Pancreas (tissue), 10 donors: ENCODE measurements at regions not wholly inside any gene's neighbourhood (a gene's known extent, or its start where the extent isn't known, plus 50 kb on each side); places are given as distances from the start of the nearest gene placed in this dataset.

ENCODE experiments used
- ATAC-seq, 4 donors: fragments of 200-7000 bp; cut with Tn5 transposase; one replicate each; pipeline versions ENCODE4 v1.8.0 to v1.9.1; 2020; ENCODE audit warnings: mild to moderate bottlenecking in 4 of 4, moderate library complexity in 4 of 4
- DNase-seq, 6 donors: peaks; one replicate each; pipeline ENCODE4 v3.0.0-alpha.2; 2020
- FAIRE-seq: peaks from 2 replicates; lab custom pipeline; 2012; peaks lifted over from hg19 to GRCh38; lab: Jason Lieb, UNC
- H3K27ac ChIP-seq, 4 donors: fragments of 200-600 bp; sonication (generic); 1 replicate in 3 of 4; 2 replicates in 1 of 4; pipeline versions ENCODE4 v1.5.0 to v1.8.0; 2020
- H3K27me3 ChIP-seq, 4 donors: fragments of 200-600 bp; one replicate each; pipeline ENCODE4 v1.8.0; 2021
- H3K36me3 ChIP-seq, 3 donors: fragments of 200-600 bp; sonication (generic) in 1 of 3; one replicate each; pipeline versions ENCODE4 v1.5.0 to v1.8.0; 2020 to 2021
- H3K4me1 ChIP-seq, 3 donors: fragments of 200-600 bp; one replicate each; pipeline ENCODE4 v1.8.0; 2021
- H3K4me3 ChIP-seq, 4 donors: fragments of 200-600 bp; sonication (generic) in 2 of 4; one replicate each; pipeline versions ENCODE4 v1.5.0 to v1.8.0; 2020 to 2021
- H3K9me3 ChIP-seq, 4 donors: fragments of 200-600 bp; one replicate each; pipeline ENCODE4 v1.8.0; 2021
- CTCF ChIP-seq, 4 donors: fragments of 200-600 bp; sonication (generic) in 3 of 4; IDR thresholded peaks; one replicate each; pipeline versions ENCODE4 v1.5.0 to v1.8.0; 2021; ENCODE audit warnings: antibody characterized with exemption in 4 of 4
- WGBS, 2 donors: extraction: QIAGEN DNeasy Blood & Tissue Kit; methylation state at CpG; one replicate each; pipeline ENCODE4 v1.1.7; 2013; 5-methylcytosine and 5-hydroxymethylcytosine counted together
- intact Hi-C, 3 donors: fragments of 100-400 bp; cut with DNase I; formaldehyde crosslinking; loops; one replicate each; pipeline versions ENCODE4 v1.11.1 to v1.14.2; 2022
- donor health status: healthy with polysubstance abuse.
- donor health status: DM: no; HTN: no; CAD: no; lungs with moderate emphysema.
- donor health status: DM: no; HTN: no; CAD: no.
- donor health status: control.
- donor health status: control.
- donor health status: Bipolar disorder and iron deficiency.
- donor health status: DM: yes; HTN: yes; CAD: no.
- donor health status: DM: no; HTN: no; CAD: no.
- donor health status: DM: no; HTN: no; CAD: no.
- donor health status: DM: yes; HTN: yes; CAD: no.

DNA sequence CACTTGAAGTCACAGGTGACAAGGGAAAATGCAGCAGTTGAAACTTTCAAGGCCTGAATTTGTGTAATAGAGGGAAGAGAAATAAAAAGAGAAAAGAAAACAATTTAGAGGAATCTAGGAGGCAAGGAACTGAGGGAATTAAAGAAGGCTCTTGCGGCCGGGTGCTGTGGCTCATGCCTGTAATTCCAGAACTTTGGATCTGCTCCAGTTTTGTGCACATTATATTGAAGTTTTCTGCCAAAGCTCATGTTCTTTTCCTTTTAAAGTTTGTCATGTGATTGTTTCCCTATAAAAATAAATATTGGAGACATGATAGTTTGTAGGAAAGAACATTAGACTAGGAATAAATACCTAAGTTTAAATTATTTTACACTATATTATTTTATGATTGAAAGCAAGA, 433.9 kb upstream of the CPEB2 start:
- no peaks in the 10 kb centered on the region for H3K9me3 ChIP-seq
- no peaks in the 10 kb centered on the region for H3K4me1 ChIP-seq
- intact Hi-C loops = no loop called here
- 65% methylated on average over 2 of the region's 2 CpGs for WGBS, 2 donors
- ATAC-seq (no peak), FAIRE-seq (no peak), DNase-seq (no peak)
- no peaks in the 10 kb centered on the region for H3K27me3 ChIP-seq
- no peak overlapping the region for H3K27ac ChIP-seq
- no peak for TF ChIP-seq CTCF (IDR thresholded peaks at IDR 0.05)
- no peak overlapping the region for H3K4me3 ChIP-seq
- H3K36me3 ChIP-seq = no peaks in the 10 kb centered on the region

DNA sequence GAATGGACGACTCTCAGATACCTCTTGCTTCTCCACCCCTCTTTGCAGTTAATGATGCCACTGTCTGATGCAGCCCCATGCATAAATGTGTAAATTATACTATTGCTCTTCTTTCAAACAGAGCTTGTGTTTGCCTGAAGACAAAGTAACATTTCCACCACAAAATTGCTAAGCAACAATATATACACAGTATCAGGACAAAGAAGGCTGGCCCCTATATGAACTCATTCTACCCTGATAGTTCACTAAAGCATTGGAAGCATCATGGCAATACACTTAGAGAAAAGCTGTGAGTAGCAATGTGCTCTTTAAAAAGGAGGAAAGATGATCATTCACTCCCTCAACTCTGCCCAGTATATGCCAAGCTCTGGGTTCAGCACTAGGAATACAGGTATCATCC, 427.0 kb upstream of the CPEB2 start:
- DNase-seq (no peak), ATAC-seq (no peak), FAIRE-seq (no peak)
- H3K27ac ChIP-seq = no peak overlapping the region
- no peaks in the 10 kb centered on the region for H3K4me1 ChIP-seq
- TF ChIP-seq CTCF (IDR thresholded peaks at IDR 0.05) = no peak
- no peaks in the 10 kb centered on the region for H3K27me3 ChIP-seq
- H3K4me3 ChIP-seq = no peak overlapping the region
- intact Hi-C loops = no loop called here
- H3K9me3 ChIP-seq = no peaks in the 10 kb centered on the region
- no peaks in the 10 kb centered on the region for H3K36me3 ChIP-seq
- WGBS, 2 donors = 62 to 88% methylated on average over 1 of the region's 1 CpG

DNA sequence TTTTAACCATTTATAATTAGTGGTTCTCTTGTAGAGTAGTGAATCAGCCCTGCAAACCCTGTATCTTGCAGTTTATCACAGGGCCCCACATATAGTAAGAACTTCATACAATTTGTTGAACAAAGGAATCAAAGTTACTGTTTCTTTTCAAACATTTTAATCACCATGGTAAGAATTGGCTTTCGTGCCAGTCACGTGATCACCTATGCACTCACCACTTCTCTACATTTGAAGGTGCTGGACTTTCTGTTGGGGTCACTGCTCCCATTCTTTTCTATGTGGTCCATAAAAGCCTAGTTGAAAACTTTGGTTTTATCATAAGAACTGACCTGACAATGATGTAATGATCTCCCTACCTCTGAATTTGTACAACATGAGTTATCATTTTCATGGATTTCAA, 426.4 kb upstream of the CPEB2 start:
- ATAC-seq (no peak), DNase-seq (no peak), FAIRE-seq (no peak)
- Histone ChIP-seq H3K36me3 (no peaks in the 10 kb centered on the region), H3K27me3 (no peaks in the 10 kb centered on the region), H3K9me3 (no peaks in the 10 kb centered on the region), H3K27ac (no peak overlapping the region), H3K4me3 (no peak overlapping the region), H3K4me1 (no peaks in the 10 kb centered on the region)
- no peak for TF ChIP-seq CTCF (IDR thresholded peaks at IDR 0.05)
- intact Hi-C loops = no loop called here
- 21 to 31% methylated on average over 2 of the region's 2 CpGs for WGBS, 2 donors

DNA sequence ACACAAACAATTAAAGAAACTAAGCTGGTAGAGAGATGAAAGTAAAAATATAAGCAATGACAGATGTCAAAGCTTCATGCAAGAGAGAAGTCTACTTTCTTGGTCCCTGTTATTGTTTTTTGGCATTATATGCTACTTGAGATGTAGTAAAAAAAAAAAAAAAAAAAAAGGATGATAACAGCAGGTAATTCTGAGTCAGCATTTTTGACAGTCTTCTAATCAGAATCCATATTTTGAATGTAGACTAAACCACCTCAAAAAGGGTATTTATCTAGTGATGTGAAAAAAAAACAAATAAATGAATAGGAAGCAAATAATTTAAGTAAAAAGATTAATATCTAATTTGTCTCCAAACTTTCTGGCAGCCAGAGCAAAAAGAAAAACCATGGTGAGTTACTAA, 422.2 kb upstream of the CPEB2 start:
- TF ChIP-seq CTCF (IDR thresholded peaks at IDR 0.05) = no peak
- ATAC-seq = no peak
- no peaks in the 10 kb centered on the region for H3K36me3 ChIP-seq
- no peaks in the 10 kb centered on the region for H3K4me1 ChIP-seq
- H3K27ac ChIP-seq = no peak overlapping the region
- H3K4me3 ChIP-seq = no peak overlapping the region
- H3K27me3 ChIP-seq = no peaks in the 10 kb centered on the region
- no peak for DNase-seq
- FAIRE-seq = no peak
- intact Hi-C loops = no loop called here
- H3K9me3 ChIP-seq = no peaks in the 10 kb centered on the region

DNA sequence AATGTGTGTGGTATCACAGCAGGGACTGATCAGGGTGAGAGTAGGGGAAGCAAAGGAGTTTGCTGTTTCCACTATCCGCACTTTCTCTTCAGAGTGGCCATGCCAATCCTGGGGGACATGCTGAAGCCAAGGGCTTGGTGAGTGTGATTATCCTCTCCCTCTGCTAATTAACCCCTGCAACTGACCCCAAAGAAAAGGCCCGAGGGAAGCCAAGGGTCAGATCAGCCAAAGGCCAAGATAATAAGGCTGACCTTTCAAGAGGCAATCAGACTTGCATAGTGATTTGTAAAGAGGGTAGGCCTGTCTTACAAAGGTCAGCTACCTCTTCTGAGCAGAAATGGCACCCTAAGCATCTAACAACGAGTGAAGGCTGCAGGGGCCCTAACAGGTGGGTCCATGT, 420.5 kb upstream of the CPEB2 start:
- 33 to 34% methylated on average over 3 of the region's 3 CpGs for WGBS, 2 donors
- intact Hi-C loops = no loop called here
- ATAC-seq (no peak), FAIRE-seq (no peak), DNase-seq (no peak)
- TF ChIP-seq CTCF (IDR thresholded peaks at IDR 0.05) = no peak
- H3K9me3 ChIP-seq = no peaks in the 10 kb centered on the region
- H3K4me1 ChIP-seq = no peaks in the 10 kb centered on the region
- no peaks in the 10 kb centered on the region for H3K27me3 ChIP-seq
- no peaks in the 10 kb centered on the region for H3K36me3 ChIP-seq
- no peak overlapping the region for H3K27ac ChIP-seq
- H3K4me3 ChIP-seq = no peak overlapping the region
